ENCODE measurements at regions not wholly inside any gene's neighbourhood (a gene's known extent, or its start where the extent isn't known, plus 50 kb on each side); places are given as distances from the start of the nearest gene placed in this dataset.
A peak's percentile ranks its signal among the peaks of the same experiment; 100 is the strongest.
"Not testable (repeated sequence)": the region's sequence is repeated elsewhere in the genome, so short reads cannot be mapped to it uniquely, and the experiment has no call there.

DNA sequence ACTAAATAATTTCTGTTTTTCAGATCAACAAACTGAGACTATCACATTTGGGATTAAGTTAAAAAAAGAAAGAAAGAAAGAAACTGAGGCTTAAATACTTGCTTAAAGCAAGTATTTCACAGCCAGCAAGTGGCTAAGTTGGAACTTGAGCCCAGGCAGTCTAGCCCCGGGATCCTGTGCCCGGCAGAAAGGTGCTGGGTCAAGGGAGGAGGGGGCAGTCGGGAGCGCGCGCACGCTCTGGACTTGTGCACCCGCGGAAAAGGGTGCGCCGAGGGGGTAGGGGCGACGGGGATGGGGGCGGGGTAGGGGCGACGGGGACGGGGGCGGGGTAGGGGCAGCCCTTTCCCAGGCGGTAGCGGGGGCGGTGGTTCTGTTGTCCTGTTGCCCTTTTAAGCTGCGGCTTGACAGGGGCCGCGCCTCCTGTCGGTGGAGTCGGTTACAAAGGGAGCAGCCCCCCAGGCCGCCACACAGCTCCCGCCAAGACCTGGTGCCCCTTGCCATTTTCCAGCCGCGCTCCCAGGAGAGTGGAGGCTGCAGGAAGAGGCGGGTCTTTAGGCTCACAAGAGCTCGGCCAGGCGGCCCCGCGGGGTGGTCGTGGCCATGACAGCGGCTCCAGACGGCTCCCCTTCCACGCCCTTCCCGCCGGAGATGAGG is 60.6 kb downstream of the GOLGA8T start:
- not testable (repeated sequence) for H3K9me3 Mint-ChIP-seq, H3K4me3 Mint-ChIP-seq, H3K36me3 Mint-ChIP-seq, H3K27ac Mint-ChIP-seq, H3K27me3 Mint-ChIP-seq, H3K4me1 Mint-ChIP-seq

- not testable (repeated sequence) for H3K27me3 Mint-ChIP-seq, H3K4me1 Mint-ChIP-seq, H3K4me3 Mint-ChIP-seq, H3K9me3 Mint-ChIP-seq, H3K36me3 Mint-ChIP-seq, H3K27ac Mint-ChIP-seq
These were observed 61.1 kb downstream of the GOLGA8T start for GRCh38 chr15:30196009-30196375.

DNA sequence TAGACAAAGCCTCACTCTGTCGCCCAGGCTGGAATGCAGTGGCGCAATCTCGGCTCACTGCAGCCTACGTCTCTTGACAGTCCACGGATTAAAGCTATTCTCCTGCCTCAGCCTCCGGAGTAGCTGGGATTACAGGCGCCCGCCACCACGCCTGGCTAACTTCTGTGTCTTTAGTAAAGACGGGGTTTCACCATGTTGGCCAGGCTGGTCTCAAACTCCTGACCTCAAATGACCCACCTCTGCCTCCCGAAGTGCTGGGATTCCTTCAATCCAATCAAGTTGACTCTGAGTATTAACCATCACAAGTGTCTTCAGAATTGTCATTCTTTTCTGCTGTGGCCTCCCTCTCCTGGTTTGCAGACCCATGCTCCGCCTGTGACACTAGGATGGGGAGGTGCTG is 61.9 kb downstream of the GOLGA8T start:
- not testable (repeated sequence) for H3K9me3 Mint-ChIP-seq, H3K27ac Mint-ChIP-seq, H3K27me3 Mint-ChIP-seq, H3K36me3 Mint-ChIP-seq, H3K4me1 Mint-ChIP-seq
- H3K4me3 Mint-ChIP-seq = peak overlapping the region; percentile 42

DNA sequence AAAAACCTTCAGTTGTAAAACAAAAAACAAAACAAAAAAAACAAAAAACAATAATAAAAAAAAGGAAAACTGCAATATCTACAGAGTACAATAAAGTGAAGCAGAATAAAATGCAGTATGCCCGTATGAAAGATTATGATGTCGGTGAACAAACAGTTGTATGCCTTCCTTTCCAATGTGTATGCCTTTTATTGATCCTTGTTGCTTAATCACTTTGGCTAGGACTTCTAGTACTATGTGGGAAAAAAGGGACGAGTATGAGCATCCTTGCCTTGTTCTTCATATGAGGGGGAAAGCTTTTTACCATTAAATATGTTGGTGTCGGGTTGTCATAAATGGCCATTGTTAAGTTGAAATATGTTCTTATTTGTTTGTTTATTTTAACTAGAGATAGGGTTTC is 66.7 kb downstream of the GOLGA8T start:
- not testable (repeated sequence) for H3K4me1 Mint-ChIP-seq, H3K27ac Mint-ChIP-seq, H3K36me3 Mint-ChIP-seq, H3K9me3 Mint-ChIP-seq, H3K27me3 Mint-ChIP-seq, H3K4me3 Mint-ChIP-seq

DNA sequence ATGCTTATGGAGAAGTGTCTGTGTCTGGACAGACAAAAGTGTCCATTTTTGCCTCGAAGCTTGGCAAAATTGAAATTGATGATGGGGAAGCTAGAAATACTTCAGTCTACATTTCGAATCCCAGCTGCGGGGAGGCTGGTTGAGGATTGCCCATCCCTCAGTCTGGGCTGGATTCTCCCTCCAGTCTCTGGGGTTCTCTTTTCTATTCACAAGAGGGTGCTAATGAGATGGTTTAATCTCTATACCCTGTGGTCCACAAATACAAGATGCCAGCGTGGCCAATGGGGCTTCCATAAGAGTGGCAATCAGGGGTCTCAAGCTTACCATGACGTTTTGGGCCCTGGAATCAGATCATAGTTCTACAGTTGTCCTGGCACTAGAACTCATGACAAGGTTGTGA is 78.9 kb downstream of the GOLGA8T start:
- not testable (repeated sequence) for H3K9me3 Mint-ChIP-seq, H3K36me3 Mint-ChIP-seq, H3K27me3 Mint-ChIP-seq, H3K4me3 Mint-ChIP-seq, H3K4me1 Mint-ChIP-seq, H3K27ac Mint-ChIP-seq

DNA sequence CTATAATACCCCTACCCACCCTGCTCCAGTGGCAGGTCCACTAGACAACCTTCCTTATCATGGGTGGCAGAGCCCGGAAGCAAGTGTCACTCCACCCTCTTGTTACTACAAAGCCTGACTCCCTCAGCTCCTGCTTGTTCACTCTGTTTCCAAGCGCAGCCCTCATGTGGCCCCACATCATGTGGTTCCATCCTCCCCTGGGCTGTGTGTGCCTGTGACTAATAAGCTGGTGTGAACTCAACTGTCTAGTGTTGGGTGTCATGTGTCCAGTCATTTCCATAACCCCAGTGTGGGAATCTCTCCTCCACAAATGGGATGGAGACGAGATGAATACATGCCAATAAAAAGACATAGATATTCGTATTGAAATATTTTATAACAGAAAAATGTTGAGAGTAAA is 87.0 kb downstream of the GOLGA8T start:
- not testable (repeated sequence) for H3K27ac Mint-ChIP-seq, H3K36me3 Mint-ChIP-seq, H3K27me3 Mint-ChIP-seq, H3K9me3 Mint-ChIP-seq, H3K4me3 Mint-ChIP-seq, H3K4me1 Mint-ChIP-seq

DNA sequence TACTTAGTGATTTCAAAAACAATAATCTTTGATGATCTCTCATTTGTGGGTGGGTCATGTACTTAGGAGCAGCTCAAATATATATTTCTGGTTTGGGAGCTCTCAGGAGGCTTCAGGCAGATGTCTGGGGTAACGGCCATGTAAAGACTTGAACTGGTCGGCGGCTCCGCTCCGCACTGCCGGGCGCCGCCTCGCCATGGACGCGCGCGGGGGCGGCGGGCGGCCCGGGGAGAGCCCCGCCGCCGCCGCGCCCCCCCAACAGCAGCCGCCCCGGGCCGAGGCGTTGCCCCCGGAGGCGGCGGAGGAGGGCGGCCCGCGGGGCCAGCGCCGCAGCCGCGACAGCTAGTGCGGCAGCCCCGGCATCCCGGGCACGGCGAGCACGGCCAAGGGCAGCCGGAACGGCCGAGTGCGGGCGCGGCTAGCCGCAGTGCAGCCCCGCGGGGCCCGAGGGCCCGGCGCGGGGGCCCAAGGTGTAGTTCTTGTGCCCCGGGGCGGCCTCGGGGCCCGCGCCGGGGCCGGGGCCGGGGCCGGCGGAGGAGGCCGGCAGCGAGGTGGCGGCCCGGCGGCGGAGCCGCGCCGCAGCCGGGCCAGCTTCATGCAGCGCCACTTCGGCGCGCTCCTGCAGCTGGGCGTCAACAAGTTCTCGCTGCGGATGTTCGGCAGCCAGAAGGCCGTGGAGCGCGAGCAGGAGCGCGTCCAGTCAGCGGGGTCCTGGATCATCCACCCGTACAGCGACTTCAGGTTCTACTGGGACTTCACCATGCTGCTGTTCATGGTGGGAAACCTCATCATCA is 88.1 kb downstream of the GOLGA8T start:
- not testable (repeated sequence) for H3K9me3 Mint-ChIP-seq, H3K36me3 Mint-ChIP-seq, H3K27me3 Mint-ChIP-seq, H3K4me3 Mint-ChIP-seq, H3K27ac Mint-ChIP-seq, H3K4me1 Mint-ChIP-seq

- not testable (repeated sequence) for H3K9me3 Mint-ChIP-seq, H3K27ac Mint-ChIP-seq, H3K4me1 Mint-ChIP-seq, H3K27me3 Mint-ChIP-seq, H3K4me3 Mint-ChIP-seq, H3K36me3 Mint-ChIP-seq
These were observed 90.5 kb downstream of the GOLGA8T start for GRCh38 chr15:30225233-30225891.

DNA sequence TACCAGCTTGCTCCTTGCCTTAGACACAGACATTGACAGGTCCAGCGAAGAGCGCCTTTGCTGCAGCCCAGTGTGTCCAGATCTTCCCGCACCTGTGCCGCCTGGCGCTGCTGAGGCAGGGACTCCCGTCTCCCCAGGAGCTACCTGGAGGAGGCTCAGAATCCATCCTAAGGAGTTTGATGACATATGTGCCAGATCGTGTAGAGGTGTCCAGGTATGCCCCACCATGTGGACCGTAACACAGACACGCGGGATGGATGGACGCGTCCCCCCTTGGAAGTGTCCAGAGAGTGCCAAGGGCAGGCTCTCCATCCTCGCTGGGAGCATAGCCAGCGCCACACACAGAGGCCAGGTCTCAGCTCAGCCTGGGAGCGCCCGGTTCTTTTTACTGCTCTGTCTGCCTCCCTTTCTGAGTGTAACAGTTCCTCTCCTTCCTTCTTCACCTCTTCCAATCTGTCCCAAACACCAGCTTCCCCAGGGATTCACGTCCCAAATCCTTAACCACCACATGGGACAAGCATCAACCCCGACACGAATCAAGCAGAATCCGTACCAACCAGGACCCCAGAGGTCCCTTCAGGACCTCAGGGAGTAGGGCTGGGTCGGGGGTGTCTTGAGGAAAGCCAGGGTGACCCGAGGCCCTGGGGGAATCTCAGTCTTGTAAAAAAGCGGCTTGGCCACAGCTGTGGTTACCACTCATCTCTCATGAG is 126.7 kb downstream of the GOLGA8T start:
- not testable (repeated sequence) for H3K9me3 Mint-ChIP-seq, H3K4me1 Mint-ChIP-seq, H3K4me3 Mint-ChIP-seq, H3K36me3 Mint-ChIP-seq, H3K27me3 Mint-ChIP-seq, H3K27ac Mint-ChIP-seq

DNA sequence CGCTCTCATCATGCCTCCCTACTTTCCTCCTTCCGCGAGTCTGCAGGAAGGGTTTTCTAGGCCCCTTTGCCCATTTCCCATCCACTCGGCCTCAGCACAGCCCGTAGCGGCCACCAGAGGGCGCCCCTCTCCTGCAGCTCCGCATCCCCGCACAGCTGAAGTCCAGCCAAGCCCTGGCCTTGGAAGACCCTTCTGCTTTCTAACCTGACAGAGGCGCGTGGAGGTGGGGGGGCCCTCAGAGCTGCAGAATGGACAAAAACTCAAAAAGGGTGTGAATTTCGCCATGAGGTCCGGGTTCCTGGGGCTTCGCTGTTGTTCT is 127.2 kb downstream of the GOLGA8T start:
- H3K4me3 Mint-ChIP-seq, H3K4me1 Mint-ChIP-seq, H3K36me3 Mint-ChIP-seq, H3K27me3 Mint-ChIP-seq, H3K27ac Mint-ChIP-seq, H3K9me3 Mint-ChIP-seq: not testable (repeated sequence)

DNA sequence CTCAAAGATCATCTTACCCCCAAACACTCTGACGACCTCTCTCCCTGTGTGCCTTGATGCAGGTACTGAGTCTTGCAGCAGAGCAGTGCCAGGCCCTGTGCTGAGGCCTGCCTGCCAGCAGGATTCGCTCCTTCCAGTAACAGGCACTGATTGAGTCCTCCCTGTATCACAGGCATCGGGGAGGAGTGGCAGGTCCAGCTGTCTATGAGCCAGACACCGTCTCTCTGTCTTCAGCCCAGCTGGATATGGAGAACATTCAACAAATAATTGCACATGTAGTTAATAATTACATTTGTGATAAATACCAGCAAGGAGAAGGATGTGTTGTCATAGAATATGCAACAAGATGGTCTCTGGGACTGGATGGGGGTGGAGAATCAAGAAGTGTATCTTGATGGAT is 129.1 kb downstream of the GOLGA8T start:
- H3K36me3 Mint-ChIP-seq, H3K27ac Mint-ChIP-seq, H3K4me3 Mint-ChIP-seq, H3K4me1 Mint-ChIP-seq, H3K9me3 Mint-ChIP-seq, H3K27me3 Mint-ChIP-seq: not testable (repeated sequence)

- not testable (repeated sequence) for H3K36me3 Mint-ChIP-seq, H3K27me3 Mint-ChIP-seq, H3K4me1 Mint-ChIP-seq, H3K9me3 Mint-ChIP-seq, H3K27ac Mint-ChIP-seq, H3K4me3 Mint-ChIP-seq
These were observed 98.0 kb downstream of the CHRFAM7A start for GRCh38 chr15:30295150-30295844.

DNA sequence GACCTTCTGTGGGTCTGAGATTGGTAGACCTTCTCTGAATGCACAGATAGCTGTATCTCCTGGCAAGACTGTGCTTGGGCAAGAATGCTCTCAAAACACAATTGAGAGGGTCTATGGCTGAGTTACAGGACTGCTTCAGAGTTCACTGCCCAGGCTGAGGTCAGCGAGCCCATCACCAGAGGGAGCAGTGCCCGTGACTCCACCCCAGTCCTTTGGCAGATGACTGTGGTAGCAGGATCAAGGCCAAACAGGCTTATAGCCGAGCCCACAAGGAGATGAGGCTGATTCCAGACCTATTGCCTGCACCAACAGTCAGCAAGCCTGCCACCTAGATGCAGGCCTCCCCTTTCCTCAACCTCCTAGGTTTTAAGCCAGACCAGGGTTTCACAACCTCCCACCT is 89.4 kb downstream of the CHRFAM7A start:
- not testable (repeated sequence) for H3K27ac Mint-ChIP-seq, H3K36me3 Mint-ChIP-seq, H3K4me3 Mint-ChIP-seq, H3K27me3 Mint-ChIP-seq, H3K9me3 Mint-ChIP-seq, H3K4me1 Mint-ChIP-seq
